RWPE2 (cell line): ENCODE measurements at regions not wholly inside any gene's neighbourhood (a gene's known extent, or its start where the extent isn't known, plus 50 kb on each side); places are given as distances from the start of the nearest gene placed in this dataset.

Source experiments
- ATAC-seq: fragments of 200-7000 bp; cut with Tn5 transposase; 3 replicates; pipeline ENCODE4 v1.9.1; 2021; ENCODE audit warnings: low read depth
- DNase-seq: peaks from one replicate; pipeline ENCODE4 v3.0.0-alpha.2; 2020; ENCODE audit warnings: low spot score
- H3K27ac ChIP-seq: fragments of 450-650 bp; 2 replicates; pipeline ENCODE4 v1.5.1; 2017; ENCODE audit warnings: mild to moderate bottlenecking; ENCODE audit not compliant: poor library complexity, severe bottlenecking
- H3K27me3 ChIP-seq: fragments of 250-450 bp; sonication (Bioruptor Pico); 2 replicates; pipeline ENCODE4 v1.5.1; 2021; ENCODE audit warnings: mild to moderate bottlenecking, moderate library complexity; ENCODE audit not compliant: insufficient read depth, poor library complexity, severe bottlenecking
- H3K36me3 ChIP-seq: fragments of 250-450 bp; sonication (Bioruptor Pico); 2 replicates; pipeline ENCODE4 v1.5.1; 2020; ENCODE audit warnings: low read depth, mild to moderate bottlenecking, moderate library complexity
- H3K4me1 ChIP-seq: fragments of 250-450 bp; sonication (Bioruptor Pico); 2 replicates; pipeline ENCODE4 v1.5.1; 2021; ENCODE audit warnings: mild to moderate bottlenecking, moderate library complexity; ENCODE audit not compliant: insufficient read depth, poor library complexity, severe bottlenecking
- H3K4me3 ChIP-seq: fragments of 250-450 bp; sonication (Bioruptor Pico); 2 replicates; pipeline ENCODE4 v1.5.1; 2021; ENCODE audit warnings: mild to moderate bottlenecking, moderate library complexity; ENCODE audit not compliant: severe bottlenecking
- H3K9me3 ChIP-seq: fragments of 250-450 bp; sonication (Bioruptor Pico); 2 replicates; pipeline ENCODE4 v1.5.1; 2021; ENCODE audit warnings: mild to moderate bottlenecking, moderate library complexity; ENCODE audit not compliant: severe bottlenecking
- TF ChIP-seq, protein P1 (sequence below): fragments of 450-650 bp; IDR thresholded peaks from one replicate; pipeline ENCODE4 v1.5.1; 2017; ENCODE audit warnings: mild to moderate bottlenecking, moderate library complexity; ENCODE audit not compliant: poor library complexity, severe bottlenecking

DNA sequence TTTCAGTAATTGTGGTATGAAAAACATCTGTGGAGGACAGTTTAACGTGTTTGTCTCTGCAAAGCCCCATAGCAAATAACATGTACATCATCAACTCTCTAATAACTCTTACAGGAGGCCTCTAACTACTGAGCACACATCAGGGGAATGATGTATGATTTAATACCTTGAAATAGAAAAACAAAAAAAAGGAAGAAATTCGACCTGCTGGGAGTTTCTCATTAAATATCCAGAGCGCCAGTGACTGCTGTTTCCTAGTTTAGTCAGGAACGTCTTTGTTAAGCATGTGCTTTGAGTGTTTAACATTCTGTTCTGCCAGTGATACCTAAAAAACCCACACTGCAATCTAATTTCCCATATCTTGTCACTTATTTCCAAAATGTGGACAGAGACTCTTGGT is 235.4 kb downstream of the PCDH20 start:
- TF ChIP-seq, protein P1, sequence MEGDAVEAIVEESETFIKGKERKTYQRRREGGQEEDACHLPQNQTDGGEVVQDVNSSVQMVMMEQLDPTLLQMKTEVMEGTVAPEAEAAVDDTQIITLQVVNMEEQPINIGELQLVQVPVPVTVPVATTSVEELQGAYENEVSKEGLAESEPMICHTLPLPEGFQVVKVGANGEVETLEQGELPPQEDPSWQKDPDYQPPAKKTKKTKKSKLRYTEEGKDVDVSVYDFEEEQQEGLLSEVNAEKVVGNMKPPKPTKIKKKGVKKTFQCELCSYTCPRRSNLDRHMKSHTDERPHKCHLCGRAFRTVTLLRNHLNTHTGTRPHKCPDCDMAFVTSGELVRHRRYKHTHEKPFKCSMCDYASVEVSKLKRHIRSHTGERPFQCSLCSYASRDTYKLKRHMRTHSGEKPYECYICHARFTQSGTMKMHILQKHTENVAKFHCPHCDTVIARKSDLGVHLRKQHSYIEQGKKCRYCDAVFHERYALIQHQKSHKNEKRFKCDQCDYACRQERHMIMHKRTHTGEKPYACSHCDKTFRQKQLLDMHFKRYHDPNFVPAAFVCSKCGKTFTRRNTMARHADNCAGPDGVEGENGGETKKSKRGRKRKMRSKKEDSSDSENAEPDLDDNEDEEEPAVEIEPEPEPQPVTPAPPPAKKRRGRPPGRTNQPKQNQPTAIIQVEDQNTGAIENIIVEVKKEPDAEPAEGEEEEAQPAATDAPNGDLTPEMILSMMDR = no peak
- H3K4me1 ChIP-seq = no peaks in the 10 kb centered on the region
- no peaks in the 10 kb centered on the region for H3K27me3 ChIP-seq
- no peak overlapping the region for H3K27ac ChIP-seq
- no peaks in the 10 kb centered on the region for H3K9me3 ChIP-seq
- DNase-seq = no peak
- no peak for ATAC-seq
- H3K36me3 ChIP-seq = no peaks in the 10 kb centered on the region
- no peak overlapping the region for H3K4me3 ChIP-seq

DNA sequence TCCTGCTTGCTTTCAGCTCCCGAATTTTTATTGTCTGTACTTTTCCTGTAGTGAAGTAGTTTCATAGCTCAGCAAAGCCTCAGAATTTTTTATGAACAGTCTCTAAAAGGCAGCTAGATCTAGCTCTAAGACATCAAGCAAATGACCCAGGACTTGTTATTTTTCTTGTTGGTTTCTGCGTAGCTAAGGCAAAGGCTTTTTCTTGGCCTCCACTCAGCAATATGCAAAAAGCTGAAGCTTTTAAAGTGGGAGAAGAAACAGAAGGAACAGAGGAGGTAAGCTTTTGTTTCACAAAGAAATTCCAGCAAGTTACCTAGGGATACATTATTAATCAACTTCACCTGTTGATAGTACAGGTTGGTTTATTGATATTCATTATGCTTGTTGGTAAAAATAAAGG is 235.9 kb downstream of the PCDH20 start:
- Histone ChIP-seq H3K27ac (no peak overlapping the region), H3K4me3 (no peak overlapping the region), H3K36me3 (no peaks in the 10 kb centered on the region), H3K27me3 (no peaks in the 10 kb centered on the region), H3K9me3 (no peaks in the 10 kb centered on the region), H3K4me1 (no peaks in the 10 kb centered on the region)
- DNase-seq (no peak), ATAC-seq (no peak)
- TF ChIP-seq, protein P1 = no peak

DNA sequence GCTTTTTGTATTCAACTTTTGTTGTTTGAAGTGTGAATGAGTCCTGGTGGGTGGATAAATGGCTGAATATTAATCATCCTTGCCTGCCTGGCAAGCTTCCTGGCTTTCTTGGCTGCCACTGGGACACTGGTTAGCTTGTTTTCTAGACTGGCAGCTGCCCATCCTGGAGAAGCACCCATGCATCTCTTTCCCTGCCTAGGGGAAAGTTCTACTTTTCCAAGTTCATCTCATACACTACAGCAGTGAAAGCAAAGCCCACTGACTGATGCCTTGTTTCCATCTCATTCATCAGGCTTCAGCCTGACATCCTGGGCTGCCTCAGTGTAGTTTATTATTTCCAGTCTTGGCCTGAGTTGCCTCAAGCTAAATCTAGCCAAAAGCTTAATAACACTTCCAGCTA is 244.8 kb downstream of the PCDH20 start:
- H3K27me3 ChIP-seq = no peaks in the 10 kb centered on the region
- no peak for DNase-seq
- H3K4me3 ChIP-seq = no peak overlapping the region
- ATAC-seq = no peak
- no peak overlapping the region for H3K27ac ChIP-seq
- TF ChIP-seq, protein P1 = no peak
- no peaks in the 10 kb centered on the region for H3K36me3 ChIP-seq
- H3K9me3 ChIP-seq = no peaks in the 10 kb centered on the region
- no peaks in the 10 kb centered on the region for H3K4me1 ChIP-seq

DNA sequence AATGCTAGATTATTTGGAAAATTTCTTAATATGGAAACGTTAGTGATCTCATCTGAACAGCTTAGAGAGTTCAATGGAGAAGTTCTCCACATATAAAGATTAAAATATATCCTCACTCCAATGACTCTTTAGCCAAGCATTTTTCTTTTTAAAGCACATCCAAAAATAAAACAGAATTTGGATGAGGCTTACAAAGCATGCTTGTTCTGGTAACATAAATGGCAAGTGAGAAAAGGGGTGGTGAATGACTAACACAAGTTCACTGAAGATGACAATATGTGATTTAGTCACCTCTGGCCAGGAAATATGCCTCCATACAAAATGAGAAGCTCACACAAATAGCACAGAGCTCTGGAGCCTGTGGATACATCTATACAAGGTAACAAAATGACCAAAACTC is 253.0 kb downstream of the PCDH20 start:
- no peaks in the 10 kb centered on the region for H3K27me3 ChIP-seq
- no peak overlapping the region for H3K4me3 ChIP-seq
- TF ChIP-seq, protein P1 = no peak
- H3K9me3 ChIP-seq = no peaks in the 10 kb centered on the region
- DNase-seq (no peak), ATAC-seq (no peak)
- H3K4me1 ChIP-seq = no peaks in the 10 kb centered on the region
- H3K27ac ChIP-seq = no peak overlapping the region
- H3K36me3 ChIP-seq = no peaks in the 10 kb centered on the region

DNA sequence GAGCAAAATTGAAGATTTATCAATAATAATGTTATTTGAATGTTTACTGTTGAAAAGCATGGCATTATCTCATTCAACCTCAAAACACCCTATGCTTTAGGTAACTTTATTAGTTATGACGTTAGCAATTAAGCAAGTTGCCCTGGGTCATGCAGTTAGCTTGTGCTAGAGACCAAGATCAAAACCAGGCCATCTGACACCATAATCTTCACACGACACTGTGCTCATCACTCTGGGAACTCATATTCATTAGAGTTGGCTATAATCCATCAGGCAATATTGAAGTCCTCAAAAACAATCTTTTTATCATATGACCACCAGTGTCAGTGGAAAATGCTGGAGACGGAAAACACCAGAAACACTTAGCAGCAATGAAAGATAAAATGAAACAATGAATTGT is 253.5 kb downstream of the PCDH20 start:
- Histone ChIP-seq H3K27ac (no peak overlapping the region), H3K36me3 (no peaks in the 10 kb centered on the region), H3K4me1 (no peaks in the 10 kb centered on the region), H3K9me3 (no peaks in the 10 kb centered on the region), H3K4me3 (no peak overlapping the region), H3K27me3 (no peaks in the 10 kb centered on the region)
- DNase-seq = no peak
- no peak for ATAC-seq
- TF ChIP-seq, protein P1 = no peak
